Endothelial cell of umbilical vein (primary cell): ENCODE measurements at regions not wholly inside any gene's neighbourhood (a gene's known extent, or its start where the extent isn't known, plus 50 kb on each side); places are given as distances from the start of the nearest gene placed in this dataset.

ENCODE experiments used
- BruUV-seq: library from RNA; stranded (reverse); fragments of 400-500 nt; replicated peaks from 2 replicates; lab custom pipeline; 2021; lab: Mats Ljungman, UMichigan
- CTCF ChIA-PET: fragments of 300-600, 350-600 bp; sonication (Branson Sonifier 250); formaldehyde crosslinking; loops from one replicate; lab custom pipeline; 2021; ENCODE audit warnings: antibody characterized with exemption, inconsistent platforms; lab: Charles Lee
- POLR2A ChIA-PET: fragments of 300-600, 350-600 bp; sonication (Branson Sonifier 250); formaldehyde crosslinking; loops from one replicate; lab custom pipeline; 2021; ENCODE audit warnings: antibody characterized with exemption, inconsistent platforms; lab: Charles Lee
- DNase-seq: peaks from one replicate; pipeline ENCODE4 v3.0.0-alpha.2; 2011; ENCODE audit warnings: low read depth, low spot score
- FAIRE-seq: peaks from 2 replicates; lab custom pipeline; 2011; peaks lifted over from hg19 to GRCh38; lab: Jason Lieb, UNC
- H2AFZ ChIP-seq: 2 replicates; pipeline ENCODE4 v1.6.0; 2012; ENCODE audit warnings: low read depth, low read length, control low read depth, inconsistent platforms
- H3K27ac ChIP-seq: 2 replicates; pipeline ENCODE4 v1.5.1; 2011; ENCODE audit warnings: low read depth, mild to moderate bottlenecking, control low read depth, low read length, moderate library complexity; ENCODE audit not compliant: insufficient read depth
- H3K27me3 ChIP-seq, 2 experiments: 2 replicates each; pipeline versions ENCODE4 v1.6.0 to v1.6.1; 2011; ENCODE audit warnings: low read length in 2 of 2, mixed read lengths in 1 of 2; ENCODE audit not compliant: control insufficient read depth in 2 of 2, insufficient read depth in 2 of 2
- H3K36me3 ChIP-seq, 2 experiments: 2 replicates in 1 of 2; 3 replicates in 1 of 2; pipeline ENCODE4 v1.5.1; 2011; ENCODE audit warnings: low read length in 2 of 2, mild to moderate bottlenecking in 1 of 2, moderate library complexity in 1 of 2; ENCODE audit not compliant: control insufficient read depth in 2 of 2, insufficient read depth in 2 of 2; ENCODE audit errors: extremely low read depth in 1 of 2
- H3K4me1 ChIP-seq: 3 replicates; pipeline ENCODE4 v1.5.1; 2011; ENCODE audit warnings: mild to moderate bottlenecking, low read length; ENCODE audit not compliant: control insufficient read depth, insufficient read depth; ENCODE audit errors: extremely low read depth
- H3K4me2 ChIP-seq: 2 replicates; pipeline ENCODE4 v1.6.1; 2011; ENCODE audit warnings: low read length, control low read depth, mixed read lengths; ENCODE audit not compliant: insufficient read depth
- H3K4me3 ChIP-seq, 3 experiments: fragments of 200-600 bp in 1 of 3; sonication (generic), shearing (Covaris generic) in 1 of 3; replicated peaks in 1 of 3; 2 replicates each; pipeline ENCODE4 v1.5.1; 2011 to 2016; ENCODE audit warnings: control low read depth in 3 of 3, low read length in 3 of 3, mild to moderate bottlenecking in 2 of 3, inconsistent platforms in 1 of 3, low read depth in 1 of 3, moderate library complexity in 1 of 3; ENCODE audit not compliant: insufficient read depth in 1 of 3
- H3K79me2 ChIP-seq: 2 replicates; pipeline ENCODE4 v1.6.0; 2012; ENCODE audit warnings: low read length, inconsistent platforms; ENCODE audit not compliant: control insufficient read depth, insufficient read depth
- H3K9ac ChIP-seq: replicated peaks from 2 replicates; pipeline ENCODE3; 2011; ENCODE audit warnings: low read length, control low read depth; ENCODE audit not compliant: insufficient read depth; ENCODE audit errors: extremely low read depth
- H3K9me1 ChIP-seq: replicated peaks from 3 replicates; pipeline ENCODE4 v1.6.0; 2011; ENCODE audit warnings: mild to moderate bottlenecking, low read length; ENCODE audit not compliant: control insufficient read depth, insufficient read depth; ENCODE audit errors: extremely low read depth
- H3K9me3 ChIP-seq: replicated peaks from 2 replicates; pipeline ENCODE4 v1.5.1; 2012; ENCODE audit warnings: low read length, inconsistent platforms; ENCODE audit not compliant: control insufficient read depth, insufficient read depth
- H4K20me1 ChIP-seq: replicated peaks from 2 replicates; pipeline ENCODE3; 2011; ENCODE audit warnings: mild to moderate bottlenecking, low read length; ENCODE audit not compliant: control insufficient read depth, insufficient read depth; ENCODE audit errors: extremely low read depth
- CTCF ChIP-seq, 2 donors: IDR thresholded peaks; 1 replicate in 1 of 2; 2 replicates in 1 of 2; pipeline ENCODE4 v1.5.1; 2011; ENCODE audit warnings: low read length in 2 of 2, mild to moderate bottlenecking in 2 of 2, moderate library complexity in 2 of 2, control low read depth in 1 of 2, inconsistent platforms in 1 of 2, low read depth in 1 of 2; ENCODE audit not compliant: insufficient read depth in 1 of 2; ENCODE audit errors: extremely low read depth in 1 of 2
- FOS ChIP-seq: IDR thresholded peaks from 2 replicates; pipeline ENCODE4 v1.6.1; 2011; ENCODE audit warnings: mild to moderate bottlenecking, low read length, moderate library complexity, borderline replicate concordance; ENCODE audit not compliant: insufficient read depth
- GATA2 ChIP-seq: IDR thresholded peaks from 2 replicates; pipeline ENCODE4 v1.7.0; 2011; ENCODE audit warnings: low read depth, mild to moderate bottlenecking, moderate library complexity, mixed read lengths, low read length; ENCODE audit not compliant: insufficient read length, insufficient read depth
- MAX ChIP-seq: IDR thresholded peaks from 2 replicates; pipeline ENCODE4 v1.6.1; 2011; ENCODE audit not compliant: insufficient read depth, insufficient read length
- POLR2A ChIP-seq: IDR thresholded peaks from 2 replicates; pipeline ENCODE4 v1.6.1; 2012; ENCODE audit warnings: low read depth, mild to moderate bottlenecking, control low read depth, low read length
- dilution Hi-C: fragments of 300-500 bp; cut with MboI; formaldehyde crosslinking; loops from one replicate; pipeline ENCODE4 v1.15.0; 2019; ENCODE audit warnings: low sequenced_read_pairs; ENCODE audit not compliant: extremely low pct_ligation_motif_present
- intact Hi-C: fragments of 100-400 bp; cut with micrococcal nuclease; formaldehyde crosslinking; loops from one replicate; pipeline ENCODE4 v1.10.0; 2022

GRCh38 chr10:94146746-94147145 is 153.0 kb downstream of the PLCE1 start:
- ChIA-PET CTCF (no interaction called here), POLR2A (no interaction called here)
- no peak overlapping the region for H3K27ac ChIP-seq
- dilution Hi-C loops = no loop called here
- no peaks in the 10 kb centered on the region for H3K36me3 ChIP-seq
- DNase-seq (no peak), FAIRE-seq (no peak)
- H3K4me1 ChIP-seq = no peaks in the 10 kb centered on the region
- intact Hi-C loops = no loop called here
- no peaks in the 10 kb centered on the region for H3K9me3 ChIP-seq
- no peak overlapping the region for H3K4me2 ChIP-seq
- no peaks in the 10 kb centered on the region for H3K27me3 ChIP-seq
- no peak overlapping the region for H2AFZ ChIP-seq
- H3K9me1 ChIP-seq = no peaks in the 10 kb centered on the region
- no peaks in the 10 kb centered on the region for H4K20me1 ChIP-seq
- TF ChIP-seq MAX (no peak), FOS (no peak), POLR2A (no peak)
- no peaks in the 10 kb centered on the region for H3K79me2 ChIP-seq
- no peak overlapping the region for H3K4me3 ChIP-seq
- BruUV-seq = no TSS peak
- H3K9ac ChIP-seq = no peak overlapping the region

- no peak for TF ChIP-seq CTCF (IDR thresholded peaks at IDR 0.05; ENCODE audit: extremely low read depth in 1 of 2, insufficient read depth in 1 of 2, low read depth in 1 of 2, low read length in 2 of 2)
- no peak for TF ChIP-seq MAX
- no peak for TF ChIP-seq GATA2
- DNase-seq (no peak), FAIRE-seq (no peak)
- Histone ChIP-seq H3K27me3 (no peaks in the 10 kb centered on the region), H3K4me3 (no peak overlapping the region), H4K20me1 (no peaks in the 10 kb centered on the region), H3K36me3 (no peaks in the 10 kb centered on the region), H2AFZ (no peak overlapping the region), H3K4me2 (no peak overlapping the region), H3K9me3 (no peaks in the 10 kb centered on the region), H3K4me1 (no peaks in the 10 kb centered on the region), H3K27ac (no peak overlapping the region), H3K79me2 (no peaks in the 10 kb centered on the region), H3K9me1 (no peaks in the 10 kb centered on the region), H3K9ac (no peak overlapping the region)
- dilution Hi-C loops = no loop called here
- no TSS peak for BruUV-seq
- intact Hi-C loops = no loop called here
- CTCF ChIA-PET = no interaction called here
- POLR2A ChIA-PET = no interaction called here
These were observed 156.0 kb downstream of the PLCE1 start for GRCh38 chr10:94149702-94150101.
